G401 (cell line): ENCODE measurements at regions not wholly inside any gene's neighbourhood (a gene's known extent, or its start where the extent isn't known, plus 50 kb on each side); places are given as distances from the start of the nearest gene placed in this dataset.
"Not testable (repeated sequence)": the region's sequence is repeated elsewhere in the genome, so short reads cannot be mapped to it uniquely, and the experiment has no call there.

Source experiments
- DNase-seq: peaks from one replicate; pipeline ENCODE4 v3.0.0-alpha.2; 2015; ENCODE audit warnings: low spot score
- in situ Hi-C: cut with HindIII; loops from 2 replicates; pipeline ENCODE4 v1.10.0; 2016; ENCODE audit warnings: low sequenced_read_pairs, mixed read lengths

DNA sequence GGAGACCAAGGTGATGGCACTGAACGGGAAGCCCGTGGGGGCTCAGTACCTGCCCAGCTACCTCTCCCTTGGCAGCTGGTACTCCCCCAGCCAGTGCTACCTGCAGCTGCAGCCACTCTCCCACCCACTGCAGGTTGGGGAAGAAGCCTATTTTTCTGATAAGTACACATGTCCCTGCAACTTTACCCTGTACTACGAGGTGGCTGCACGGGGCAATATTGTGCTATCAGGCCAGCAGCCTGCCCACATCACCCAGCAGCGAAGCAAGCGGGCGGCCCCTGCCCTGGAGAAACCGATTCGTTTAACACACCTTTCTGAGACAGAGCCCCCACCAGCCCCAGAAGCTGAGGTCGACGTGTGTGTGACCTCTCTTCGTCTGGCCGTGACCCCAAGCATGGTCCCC is 1246.2 kb upstream of the PHF14 start:
- in situ Hi-C loops, DNase-seq: not testable (repeated sequence)

GRCh38 chr7:9728014-9728657 is 1245.5 kb upstream of the PHF14 start:
- in situ Hi-C loops, DNase-seq: not testable (repeated sequence)

GRCh38 chr7:9752033-9752432 is 1221.6 kb upstream of the PHF14 start:
- in situ Hi-C loops: no loop called here
- DNase-seq: no peak

DNA sequence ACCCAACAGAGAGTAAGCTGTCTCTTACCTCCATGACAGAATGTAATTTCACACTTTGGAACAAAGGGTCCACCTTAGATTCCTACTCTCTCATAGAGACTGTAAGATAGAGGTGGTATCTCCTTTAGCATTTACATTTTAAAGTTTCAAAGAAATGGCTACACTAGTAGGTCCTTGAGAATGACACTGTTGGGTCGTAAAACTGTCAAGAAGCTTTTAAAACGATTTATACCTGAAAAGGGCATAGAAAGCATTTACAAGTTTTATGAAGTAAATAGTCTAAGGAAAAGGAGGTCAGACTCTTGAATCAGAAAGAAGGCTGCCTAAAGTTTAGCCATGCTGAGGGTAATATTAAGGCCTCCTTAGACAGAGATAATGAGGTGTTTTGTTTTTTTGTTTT is 1212.4 kb upstream of the PHF14 start:
- DNase-seq: no peak
- in situ Hi-C loops: no loop called here

DNA sequence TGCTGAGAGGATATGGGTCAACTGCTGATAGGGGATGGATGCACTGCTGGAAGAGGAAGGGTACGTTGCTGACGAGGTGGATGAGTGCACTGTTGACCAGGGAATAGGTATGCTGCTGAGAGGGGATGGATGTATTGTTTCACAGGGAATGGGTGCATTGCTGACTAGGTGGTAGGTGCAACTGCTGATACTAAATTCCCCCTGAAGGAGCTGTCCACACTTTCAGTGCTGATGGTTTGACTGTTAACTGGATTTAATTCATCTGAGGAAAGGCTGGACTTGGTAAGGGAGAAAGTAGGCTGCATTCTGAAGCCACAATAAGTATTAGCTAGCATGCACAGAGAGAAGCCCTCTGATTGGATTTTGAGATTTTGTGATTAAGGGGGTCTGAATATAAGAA is 1196.8 kb upstream of the PHF14 start:
- in situ Hi-C loops: no loop called here
- DNase-seq: no peak

- in situ Hi-C loops: no loop called here
- DNase-seq: no peak
These were observed 1195.3 kb upstream of the PHF14 start for GRCh38 chr7:9778367-9778766.

DNA sequence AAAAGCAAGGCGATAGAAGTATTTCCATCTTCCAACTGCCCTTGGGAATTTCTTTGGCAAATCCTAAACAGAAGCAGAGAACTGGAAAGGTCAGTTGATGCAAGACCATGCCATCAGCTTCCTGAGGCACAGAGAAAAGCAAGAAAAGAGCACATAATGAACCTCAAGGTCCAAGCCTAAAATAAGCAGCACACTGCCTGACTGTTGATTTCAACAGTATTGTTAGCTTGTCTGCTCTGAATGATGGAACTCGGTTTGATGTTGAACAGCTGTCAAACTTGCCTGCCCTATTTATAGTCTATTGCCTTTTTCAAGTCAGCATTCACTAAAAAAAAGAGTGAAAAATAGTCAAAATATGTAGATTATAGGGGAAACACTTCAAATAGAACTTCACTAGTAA is 1192.0 kb upstream of the PHF14 start:
- in situ Hi-C loops: no loop called here

DNA sequence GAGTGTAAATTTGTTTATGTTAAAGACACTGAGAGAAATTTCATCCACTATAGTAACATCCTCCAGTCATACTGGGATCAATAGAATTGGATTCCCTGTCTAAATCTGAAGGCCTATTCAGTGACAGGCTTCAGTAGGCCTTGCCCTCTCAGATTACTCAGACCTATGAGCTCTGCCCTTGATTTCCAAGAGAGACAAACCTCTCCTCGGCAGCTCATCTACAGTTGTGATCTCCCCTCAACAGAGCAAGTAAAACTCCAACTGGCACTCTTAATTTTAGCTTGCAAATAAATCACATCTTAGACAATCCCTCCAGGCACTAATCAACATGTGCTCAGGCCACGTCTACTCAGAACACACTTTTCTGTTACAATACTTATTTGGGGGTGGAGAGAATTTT is 1191.4 kb upstream of the PHF14 start:
- DNase-seq: no peak
- in situ Hi-C loops: no loop called here

More for the DNA sequence above, 1192.0 kb upstream of the PHF14 start:
- no peak for DNase-seq

DNA sequence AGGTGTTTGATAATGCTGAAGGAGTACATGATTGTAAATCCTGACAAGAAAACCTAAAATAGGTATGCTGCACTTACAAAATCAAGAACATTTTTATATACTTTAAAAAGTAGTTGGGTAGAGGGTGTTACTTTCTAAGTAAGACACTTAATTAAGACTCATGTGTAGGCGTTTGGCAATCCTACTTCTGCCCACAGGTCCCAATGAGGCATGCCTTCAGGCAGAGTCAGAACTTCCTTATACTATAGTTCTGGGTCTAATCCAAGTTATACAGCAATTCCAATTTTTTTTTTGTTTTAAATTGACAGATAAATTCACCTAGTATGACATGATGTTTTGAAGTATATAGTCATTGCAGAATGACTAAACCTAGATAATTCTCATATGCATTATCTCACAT is 1188.5 kb upstream of the PHF14 start:
- DNase-seq: no peak
- in situ Hi-C loops: no loop called here

DNA sequence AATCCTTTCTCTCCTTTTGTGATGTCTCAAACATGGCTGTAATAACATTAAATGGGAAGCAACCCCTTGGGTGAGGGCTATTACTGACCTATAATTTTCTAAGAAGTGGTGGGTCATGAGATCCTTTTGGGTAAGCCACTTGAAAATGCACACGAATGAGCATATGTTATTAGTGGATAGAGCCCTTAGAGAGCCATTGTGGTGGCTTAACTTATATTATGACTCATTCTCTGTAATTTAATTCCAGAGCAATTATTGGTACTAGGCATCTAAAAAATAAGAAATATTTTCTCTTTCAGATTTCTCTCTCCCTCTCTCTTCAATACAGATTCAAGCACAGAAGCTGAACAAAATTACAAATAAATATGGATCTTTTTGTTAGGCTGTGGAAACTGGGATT is 1177.4 kb upstream of the PHF14 start:
- in situ Hi-C loops: no loop called here
- DNase-seq: no peak

DNA sequence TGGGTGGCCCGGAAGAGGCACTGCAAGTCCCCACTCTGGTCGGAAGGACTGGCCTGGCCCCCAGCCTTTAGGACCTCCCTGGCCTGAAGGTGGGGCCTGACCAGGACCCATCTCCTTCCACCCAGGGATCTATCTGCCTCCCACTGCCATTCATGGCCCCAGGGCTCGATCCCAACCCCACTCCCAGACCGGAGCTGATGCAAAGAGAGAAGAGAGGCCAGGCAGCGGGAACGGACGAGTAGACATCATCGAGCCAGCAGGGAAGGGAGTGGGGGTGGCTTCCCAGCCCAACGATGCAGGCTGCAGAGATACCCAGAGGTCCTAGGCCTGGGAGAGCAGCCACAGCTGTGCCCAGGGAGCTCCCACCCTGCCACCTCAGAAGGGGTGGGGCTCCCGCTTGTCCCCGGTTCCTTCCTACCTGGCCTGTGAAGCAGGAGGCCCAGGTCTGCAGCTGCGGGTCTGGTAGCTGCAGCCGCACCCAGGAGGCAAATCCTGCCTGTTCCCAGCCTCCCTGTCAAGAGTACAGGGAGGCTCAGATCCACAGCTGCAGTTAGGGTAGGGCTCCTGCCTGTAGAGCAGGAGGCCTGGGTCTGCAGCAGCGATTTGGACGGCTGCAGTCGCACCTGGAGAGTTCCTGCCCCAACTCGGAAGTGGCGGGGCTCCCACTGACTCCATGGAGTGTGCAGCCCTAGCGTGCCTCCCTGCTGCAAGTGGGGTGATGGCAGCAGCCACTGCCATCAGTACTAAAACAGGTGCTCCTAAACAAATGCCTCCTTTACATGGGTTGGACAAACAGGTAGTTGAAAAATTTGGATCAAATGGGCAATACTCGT is 1151.0 kb upstream of the PHF14 start:
- in situ Hi-C loops: no loop called here
- no peak for DNase-seq

DNA sequence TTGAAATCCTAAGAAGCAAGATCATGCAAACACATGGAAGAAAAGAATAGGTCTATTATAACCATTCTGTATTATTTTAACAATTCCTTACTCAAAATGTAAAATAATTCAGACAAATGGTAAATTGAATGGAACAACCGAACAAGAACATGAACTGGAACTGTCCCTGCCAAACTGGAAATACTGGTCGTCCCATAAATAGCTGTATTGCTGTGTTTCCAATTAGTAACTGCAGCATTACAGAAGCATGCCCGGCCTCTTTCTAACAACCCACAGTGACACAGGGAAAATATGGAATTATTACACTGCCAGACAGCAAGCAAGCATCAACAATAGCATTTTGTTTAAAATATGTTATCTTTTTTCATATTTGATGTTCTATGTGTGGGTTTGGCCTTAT is 1138.5 kb upstream of the PHF14 start:
- DNase-seq: no peak
- in situ Hi-C loops: no loop called here

DNA sequence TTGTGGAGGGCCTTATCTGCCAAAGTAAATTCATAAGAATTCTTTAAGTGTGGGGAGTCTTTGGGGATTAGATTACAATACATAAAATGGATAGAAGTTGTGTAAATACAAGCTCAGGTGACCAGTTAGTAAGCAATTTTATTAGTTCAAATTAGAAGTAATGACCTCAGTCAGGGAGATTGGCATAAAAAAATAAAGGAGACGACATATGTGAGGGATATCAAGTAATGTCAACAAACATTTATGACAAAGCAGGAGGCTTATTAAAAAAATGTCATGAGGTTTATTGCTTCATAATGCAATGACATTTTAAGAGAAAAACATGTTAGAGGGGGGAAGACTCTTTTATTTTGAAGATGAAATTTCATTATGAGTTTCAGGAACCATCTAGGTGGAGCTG is 1137.0 kb upstream of the PHF14 start:
- in situ Hi-C loops: no loop called here
- DNase-seq: no peak

DNA sequence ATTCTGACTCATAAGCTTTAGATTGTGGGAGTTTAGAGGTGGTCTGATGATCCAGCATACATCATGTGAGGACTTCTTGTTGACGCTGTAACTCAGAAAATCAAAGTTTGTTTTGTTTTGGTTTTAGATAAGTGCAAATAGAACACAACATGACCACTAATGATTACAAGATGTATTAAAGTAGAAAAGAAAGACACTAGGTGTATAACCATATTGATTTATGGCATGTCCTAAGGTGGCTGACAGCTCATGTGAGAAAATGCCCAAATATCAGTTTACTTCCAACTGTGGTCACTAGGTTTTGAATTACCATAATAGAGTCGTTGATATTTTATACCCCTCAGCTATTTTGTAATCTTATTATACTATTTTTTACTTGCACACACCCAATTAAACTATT is 1131.4 kb upstream of the PHF14 start:
- in situ Hi-C loops: no loop called here
- no peak for DNase-seq

DNA sequence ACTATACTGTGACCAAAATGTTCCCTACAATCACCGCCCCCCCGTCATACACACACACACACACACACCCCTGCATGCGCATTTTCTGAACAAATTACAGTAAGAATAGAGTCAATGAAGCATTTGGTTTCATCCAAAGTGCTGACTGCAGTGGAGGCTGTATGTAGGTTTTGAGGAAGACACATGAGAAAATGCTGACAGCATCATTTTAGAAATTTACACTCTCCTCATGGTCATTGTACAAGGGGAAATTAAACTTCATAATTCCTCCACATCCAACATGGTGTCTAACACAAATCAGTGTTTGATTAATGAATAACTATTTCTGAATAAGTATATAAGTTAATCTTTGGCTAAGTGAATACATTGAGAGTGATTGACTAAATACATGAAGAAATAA is 1126.8 kb upstream of the PHF14 start:
- DNase-seq: no peak
- in situ Hi-C loops: no loop called here

- in situ Hi-C loops: no loop called here
- no peak for DNase-seq
These were observed 1119.1 kb upstream of the PHF14 start for GRCh38 chr7:9854605-9855004.

- in situ Hi-C loops: no loop called here
These were observed 1117.0 kb upstream of the PHF14 start for GRCh38 chr7:9856668-9857067.

GRCh38 chr7:9863545-9863944 is 1110.1 kb upstream of the PHF14 start:
- no peak for DNase-seq
- in situ Hi-C loops: no loop called here

More at GRCh38 chr7:9856668-9857067, 1117.0 kb upstream of the PHF14 start:
- no peak for DNase-seq

DNA sequence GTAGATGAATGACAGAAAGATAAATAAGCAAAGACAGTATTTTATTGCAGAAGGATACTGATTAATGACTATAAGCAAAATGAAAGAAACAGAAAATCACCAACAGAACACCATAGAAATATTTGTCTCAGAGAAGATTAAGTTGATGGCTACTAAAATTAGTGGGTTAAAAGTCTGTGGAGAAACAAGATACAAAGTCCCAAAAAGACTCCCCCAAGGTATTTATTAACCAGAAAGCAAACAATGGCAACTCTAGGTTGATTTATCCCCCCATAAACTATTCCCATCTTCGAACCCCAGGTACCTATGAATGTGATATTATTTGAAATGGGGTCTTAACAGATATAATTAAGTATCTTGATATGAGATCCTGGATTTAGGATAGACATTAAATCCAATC is 1104.5 kb upstream of the PHF14 start:
- no peak for DNase-seq
- in situ Hi-C loops: no loop called here

DNA sequence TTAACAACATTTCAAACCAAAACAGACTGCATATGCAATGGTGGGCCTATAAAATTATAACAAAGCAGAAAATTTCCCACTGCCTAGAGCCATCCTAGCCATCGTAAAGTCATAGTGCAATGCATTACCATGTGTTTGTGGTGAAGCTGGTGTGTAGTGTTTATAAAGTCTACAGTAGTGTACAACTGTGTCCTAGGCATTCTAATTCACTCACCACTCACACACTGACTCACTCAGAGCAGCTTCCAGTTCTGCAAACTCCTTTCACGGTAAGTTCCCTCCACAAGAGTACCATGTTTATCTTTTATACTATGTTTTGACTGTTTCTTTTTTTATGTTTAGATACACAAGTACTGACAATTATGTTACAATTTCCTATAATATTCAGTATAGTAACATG is 1104.1 kb upstream of the PHF14 start:
- in situ Hi-C loops: no loop called here

DNA sequence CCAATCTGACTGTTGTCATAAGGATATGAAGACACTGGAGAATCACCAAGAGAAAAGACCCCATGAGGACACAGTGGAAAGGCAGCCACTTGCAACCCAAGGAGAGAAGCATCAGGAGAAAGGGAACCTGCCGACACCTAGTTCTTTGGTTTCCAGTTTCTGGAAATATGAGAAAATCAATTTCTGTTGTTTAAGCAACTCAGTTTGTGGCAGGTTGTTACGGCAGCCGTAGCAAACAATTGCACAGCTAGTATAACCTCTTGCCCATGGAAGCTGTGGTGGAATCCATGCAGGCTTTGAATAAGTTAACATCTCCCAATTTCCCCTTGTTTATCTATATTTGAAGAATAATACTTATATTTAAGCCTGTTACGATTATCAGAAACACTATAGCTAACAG is 1103.0 kb upstream of the PHF14 start:
- in situ Hi-C loops: no loop called here
- DNase-seq: no peak

More for the DNA sequence above, 1104.1 kb upstream of the PHF14 start:
- DNase-seq: no peak
